ENCODE measurements at regions not wholly inside any gene's neighbourhood (a gene's known extent, or its start where the extent isn't known, plus 50 kb on each side); places are given as distances from the start of the nearest gene placed in this dataset.

DNA sequence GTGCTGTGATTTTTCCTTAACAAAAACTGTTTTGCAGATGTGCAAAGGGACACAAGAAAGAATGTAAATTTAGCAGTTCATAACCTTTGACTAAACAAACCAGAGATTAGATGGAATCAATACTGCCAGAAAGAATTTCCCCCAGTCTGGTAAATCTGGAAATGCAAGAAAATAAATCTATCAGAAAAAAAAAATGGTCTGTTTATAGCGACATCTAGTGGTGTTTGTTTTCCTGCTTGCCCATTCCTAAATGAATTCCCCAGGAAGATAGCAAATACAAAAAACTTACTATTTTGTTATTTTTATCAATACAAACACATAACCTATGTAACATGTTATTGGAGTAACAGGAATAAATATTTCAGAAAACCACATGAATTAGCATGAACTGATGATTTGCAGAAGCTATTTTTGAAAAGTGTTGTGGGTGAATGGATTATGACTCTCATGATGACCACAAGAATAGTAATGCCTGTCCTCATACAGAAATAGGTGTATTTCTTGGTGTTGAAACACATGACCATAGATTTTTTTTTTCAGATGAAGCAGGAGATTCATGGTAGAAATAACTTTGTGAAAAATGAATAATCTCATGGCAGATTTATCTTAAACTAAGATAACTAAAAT lies 1703.8 kb downstream of the MAT2B start:
- TF ChIP-seq, protein P1, sequence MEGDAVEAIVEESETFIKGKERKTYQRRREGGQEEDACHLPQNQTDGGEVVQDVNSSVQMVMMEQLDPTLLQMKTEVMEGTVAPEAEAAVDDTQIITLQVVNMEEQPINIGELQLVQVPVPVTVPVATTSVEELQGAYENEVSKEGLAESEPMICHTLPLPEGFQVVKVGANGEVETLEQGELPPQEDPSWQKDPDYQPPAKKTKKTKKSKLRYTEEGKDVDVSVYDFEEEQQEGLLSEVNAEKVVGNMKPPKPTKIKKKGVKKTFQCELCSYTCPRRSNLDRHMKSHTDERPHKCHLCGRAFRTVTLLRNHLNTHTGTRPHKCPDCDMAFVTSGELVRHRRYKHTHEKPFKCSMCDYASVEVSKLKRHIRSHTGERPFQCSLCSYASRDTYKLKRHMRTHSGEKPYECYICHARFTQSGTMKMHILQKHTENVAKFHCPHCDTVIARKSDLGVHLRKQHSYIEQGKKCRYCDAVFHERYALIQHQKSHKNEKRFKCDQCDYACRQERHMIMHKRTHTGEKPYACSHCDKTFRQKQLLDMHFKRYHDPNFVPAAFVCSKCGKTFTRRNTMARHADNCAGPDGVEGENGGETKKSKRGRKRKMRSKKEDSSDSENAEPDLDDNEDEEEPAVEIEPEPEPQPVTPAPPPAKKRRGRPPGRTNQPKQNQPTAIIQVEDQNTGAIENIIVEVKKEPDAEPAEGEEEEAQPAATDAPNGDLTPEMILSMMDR (IDR thresholded peaks at IDR 0.05; ENCODE audit: poor library complexity): peak; percentile 86
- TF ChIP-seq EZH2phosphoT487 (IDR thresholded peaks at IDR 0.05; ENCODE audit: low read depth, severe bottlenecking, unreplicated experiment): no peak

Data from hepatocyte (in vitro differentiated cells).